IMR-90 (cell line): ENCODE measurements at regions not wholly inside any gene's neighbourhood (a gene's known extent, or its start where the extent isn't known, plus 50 kb on each side); places are given as distances from the start of the nearest gene placed in this dataset.

Experiments used
- ATAC-seq: fragments of 200-7000 bp; cut with Tn5 transposase; 2 replicates; pipeline ENCODE4 v1.9.1; 2020; ENCODE audit warnings: low read depth, mild to moderate bottlenecking, moderate library complexity
- BruUV-seq: library from RNA; stranded (reverse); fragments of 400-500 nt; replicated peaks from 2 replicates; lab custom pipeline; 2021; lab: Mats Ljungman, UMichigan
- CTCF ChIA-PET: fragments of 300-600 bp; formaldehyde crosslinking; extraction: SDS; loops from one replicate; lab custom pipeline; 2021; ENCODE audit warnings: antibody characterized with exemption; lab: Yijun Ruan, JAX
- POLR2A ChIA-PET: fragments of 300-600 bp; sonication (Branson Sonifier 250); formaldehyde crosslinking; loops from one replicate; lab custom pipeline; 2022; ENCODE audit warnings: antibody characterized with exemption; ENCODE audit not compliant: unreplicated experiment; lab: Charles Lee
- DNase-seq: peaks from one replicate; pipeline ENCODE4 v3.0.0; 2013
- H2AFZ ChIP-seq: replicated peaks from 2 replicates; pipeline ENCODE3; 2013; ENCODE audit warnings: low read length, mild to moderate bottlenecking; ENCODE audit not compliant: poor library complexity
- H2AK5ac ChIP-seq: 2 replicates; pipeline ENCODE4 v1.6.1; 2013; ENCODE audit warnings: low read depth, low read length, inconsistent platforms
- H2AK9ac ChIP-seq: replicated peaks from 2 replicates; pipeline ENCODE3; 2013; ENCODE audit warnings: mild to moderate bottlenecking, low read depth, low read length, moderate library complexity; ENCODE audit not compliant: poor library complexity
- H2BK120ac ChIP-seq: 2 replicates; pipeline ENCODE4 v1.6.1; 2013; ENCODE audit warnings: low read depth, low read length, inconsistent platforms
- H2BK15ac ChIP-seq: 3 replicates; pipeline ENCODE4 v1.6.1; 2013; ENCODE audit warnings: low read depth, low read length, inconsistent platforms
- H2BK20ac ChIP-seq: 2 replicates; pipeline ENCODE4 v1.6.1; 2013; ENCODE audit warnings: low read depth, mild to moderate bottlenecking, inconsistent platforms, low read length, moderate library complexity
- H2BK5ac ChIP-seq: 2 replicates; pipeline ENCODE4 v1.6.1; 2013; ENCODE audit warnings: mild to moderate bottlenecking, low read depth, low read length, inconsistent platforms; ENCODE audit not compliant: poor library complexity, severe bottlenecking
- H3K14ac ChIP-seq: replicated peaks from 2 replicates; pipeline ENCODE4 v1.6.1; 2013; ENCODE audit warnings: low read depth, low read length, inconsistent platforms
- H3K18ac ChIP-seq: 2 replicates; pipeline ENCODE4 v1.6.1; 2013; ENCODE audit warnings: low read depth, low read length, control low read depth
- H3K23ac ChIP-seq: 2 replicates; pipeline ENCODE4 v1.6.1; 2013; ENCODE audit warnings: low read depth, low read length, inconsistent platforms
- H3K27ac ChIP-seq: 2 replicates; pipeline ENCODE4 v1.5.1; 2013; ENCODE audit warnings: mild to moderate bottlenecking, control low read depth, low read length; ENCODE audit not compliant: insufficient read depth
- H3K27me3 ChIP-seq: 2 replicates; pipeline ENCODE4 v1.6.1; 2013; ENCODE audit warnings: low read length; ENCODE audit not compliant: control insufficient read depth, insufficient read depth
- H3K36me3 ChIP-seq: 2 replicates; pipeline ENCODE4 v1.6.1; 2013; ENCODE audit warnings: low read length, mixed read lengths; ENCODE audit not compliant: control insufficient read depth, insufficient read depth
- H3K4ac ChIP-seq: 2 replicates; pipeline ENCODE4 v1.6.1; 2013; ENCODE audit warnings: low read depth, low read length, inconsistent platforms
- H3K4me1 ChIP-seq: 2 replicates; pipeline ENCODE4 v1.6.1; 2013; ENCODE audit warnings: low read length, mixed read lengths; ENCODE audit not compliant: control insufficient read depth, insufficient read depth
- H3K4me2 ChIP-seq: 2 replicates; pipeline ENCODE4 v1.6.1; 2013; ENCODE audit warnings: low read depth, mild to moderate bottlenecking, control low read depth, low read length, moderate library complexity
- H3K4me3 ChIP-seq: 2 replicates; pipeline ENCODE4 v1.5.1; 2013; ENCODE audit warnings: low read depth, mild to moderate bottlenecking, control low read depth, low read length, moderate library complexity; ENCODE audit not compliant: insufficient read depth
- H3K56ac ChIP-seq: 2 replicates; pipeline ENCODE4 v1.6.1; 2013; ENCODE audit warnings: low read length, inconsistent platforms; ENCODE audit not compliant: insufficient read depth; ENCODE audit errors: extremely low read depth
- H3K79me1 ChIP-seq, 2 experiments: 2 replicates each; pipeline ENCODE4 v1.6.1; 2013; ENCODE audit warnings: low read length in 2 of 2, inconsistent platforms in 1 of 2, low read depth in 1 of 2
- H3K9ac ChIP-seq: 2 replicates; pipeline ENCODE4 v1.6.1; 2013; ENCODE audit warnings: low read depth, low read length, control low read depth
- H3K9me1 ChIP-seq: 2 replicates; pipeline ENCODE4 v1.6.1; 2013; ENCODE audit warnings: low read length, inconsistent platforms; ENCODE audit not compliant: insufficient read depth
- H3K9me3 ChIP-seq: 2 replicates; pipeline ENCODE4 v1.6.1; 2013; ENCODE audit warnings: low read length; ENCODE audit not compliant: control insufficient read depth, insufficient read depth
- H4K20me1 ChIP-seq: 2 replicates; pipeline ENCODE4 v1.6.1; 2013; ENCODE audit warnings: low read length, inconsistent platforms; ENCODE audit not compliant: insufficient read depth
- H4K5ac ChIP-seq: 2 replicates; pipeline ENCODE4 v1.6.1; 2013; ENCODE audit warnings: mild to moderate bottlenecking, low read depth, low read length, control low read depth
- H4K8ac ChIP-seq, 2 experiments: 2 replicates each; pipeline ENCODE4 v1.6.1; 2013; ENCODE audit warnings: low read depth in 2 of 2, low read length in 2 of 2, control low read depth in 1 of 2, inconsistent platforms in 1 of 2
- H4K91ac ChIP-seq: 2 replicates; pipeline ENCODE4 v1.6.1; 2013; ENCODE audit warnings: low read depth, low read length, inconsistent platforms; ENCODE audit not compliant: insufficient read depth
- BHLHE40 ChIP-seq: fragments of 150-350 bp; IDR thresholded peaks from 2 replicates; pipeline ENCODE4 v1.6.1; 2016; ENCODE audit warnings: mild to moderate bottlenecking, low read depth, low read length
- ELK1 ChIP-seq: fragments of 150-350 bp; IDR thresholded peaks from 2 replicates; pipeline ENCODE4 v1.6.1; 2016; ENCODE audit warnings: low read depth, mild to moderate bottlenecking, low read length, moderate library complexity, borderline replicate concordance
- MAZ ChIP-seq: IDR thresholded peaks from 2 replicates; pipeline ENCODE4 v1.6.1; 2012; ENCODE audit warnings: low read depth, mild to moderate bottlenecking, low read length, improper control_type of control experiment, moderate library complexity, borderline replicate concordance
- NFE2L2 ChIP-seq: fragments of 150-350 bp; IDR thresholded peaks from 2 replicates; pipeline ENCODE4 v1.6.1; 2016; ENCODE audit warnings: low read depth, mild to moderate bottlenecking, low read length
- POLR2A ChIP-seq: IDR thresholded peaks from 2 replicates; pipeline ENCODE4 v1.6.1; 2012; ENCODE audit warnings: mild to moderate bottlenecking, low read depth, low read length
- RAD21 ChIP-seq: IDR thresholded peaks from 2 replicates; pipeline ENCODE4 v1.6.1; 2012; ENCODE audit warnings: low read length, improper control_type of control experiment
- USF2 ChIP-seq: fragments of 150-350 bp; IDR thresholded peaks from 2 replicates; pipeline ENCODE4 v1.6.1; 2017; ENCODE audit warnings: mild to moderate bottlenecking, antibody characterized with exemption, low read length, low read depth
- WGBS, 2 experiments: methylation state at CpG; one replicate each; pipeline versions ENCODE4 v1.1.5 to v1.1.7; 2013; ENCODE audit warnings: missing lambda C conversion rate in 2 of 2; ENCODE audit not compliant: insufficient read length in 1 of 2; ENCODE audit errors: extremely low coverage in 2 of 2; 5-methylcytosine and 5-hydroxymethylcytosine counted together
- dilution Hi-C: fragments of 300-500 bp; cut with HindIII; formaldehyde crosslinking; loops from one replicate; pipeline ENCODE4 v1.14.3; 2018; ENCODE audit warnings: low sequenced_read_pairs; ENCODE audit not compliant: unreplicated experiment
- in situ Hi-C: fragments of 300-500 bp; cut with MboI; formaldehyde crosslinking; loops from 3 replicates; pipeline ENCODE4 v1.14.3; 2019; ENCODE audit warnings: low sequenced_read_pairs, inconsistent platforms, mixed read lengths
- intact Hi-C: fragments of 100-400 bp; cut with micrococcal nuclease; formaldehyde crosslinking; loops from 2 replicates; pipeline ENCODE4 v1.10.0; 2022

GRCh38 chr2:147603447-147603846, 241.4 kb upstream of the ACVR2A start:
- Histone ChIP-seq H3K56ac (no peak overlapping the region), H2AK9ac (no peak overlapping the region), H2BK120ac (no peak overlapping the region), H3K4me3 (no peak overlapping the region), H2BK20ac (no peak overlapping the region), H3K27ac (no peak overlapping the region), H4K5ac (no peak overlapping the region), H3K27me3 (no peaks in the 10 kb centered on the region), H2AFZ (no peak overlapping the region), H3K18ac (no peak overlapping the region), H2BK15ac (no peak overlapping the region), H3K9ac (no peak overlapping the region), H3K23ac (no peak overlapping the region), H4K8ac (no peak overlapping the region), H4K91ac (no peak overlapping the region), H3K9me1 (no peaks in the 10 kb centered on the region), H3K79me1 (no peaks in the 10 kb centered on the region), H3K4me1 (no peaks in the 10 kb centered on the region), H3K4me2 (no peak overlapping the region), H3K4ac (no peak overlapping the region), H2AK5ac (no peak overlapping the region), H3K14ac (no peak overlapping the region), H4K20me1 (no peaks in the 10 kb centered on the region), H2BK5ac (no peak overlapping the region), H3K9me3 (0 out of 2 replicates have a peak, but pooled peaks cover 3% of the 10 kb centered on the region), H3K36me3 (no peaks in the 10 kb centered on the region)
- dilution Hi-C loops (no loop called here), in situ Hi-C loops (no loop called here), intact Hi-C loops (no loop called here)
- ChIA-PET POLR2A (no interaction called here), CTCF (no interaction called here)
- DNase-seq: no peak
- no TSS peak for BruUV-seq
- no peak for ATAC-seq
- WGBS, 2 experiments: no CpG with 5 or more reads among the region's 1 CpG
- no peak for TF ChIP-seq ELK1
- no peak for TF ChIP-seq BHLHE40
- no peak for TF ChIP-seq POLR2A
- no peak for TF ChIP-seq USF2
- no peak for TF ChIP-seq RAD21
- TF ChIP-seq MAZ: no peak
- no peak for TF ChIP-seq NFE2L2
